ENCODE measurements at regions not wholly inside any gene's neighbourhood (a gene's known extent, or its start where the extent isn't known, plus 50 kb on each side); places are given as distances from the start of the nearest gene placed in this dataset.

DNA sequence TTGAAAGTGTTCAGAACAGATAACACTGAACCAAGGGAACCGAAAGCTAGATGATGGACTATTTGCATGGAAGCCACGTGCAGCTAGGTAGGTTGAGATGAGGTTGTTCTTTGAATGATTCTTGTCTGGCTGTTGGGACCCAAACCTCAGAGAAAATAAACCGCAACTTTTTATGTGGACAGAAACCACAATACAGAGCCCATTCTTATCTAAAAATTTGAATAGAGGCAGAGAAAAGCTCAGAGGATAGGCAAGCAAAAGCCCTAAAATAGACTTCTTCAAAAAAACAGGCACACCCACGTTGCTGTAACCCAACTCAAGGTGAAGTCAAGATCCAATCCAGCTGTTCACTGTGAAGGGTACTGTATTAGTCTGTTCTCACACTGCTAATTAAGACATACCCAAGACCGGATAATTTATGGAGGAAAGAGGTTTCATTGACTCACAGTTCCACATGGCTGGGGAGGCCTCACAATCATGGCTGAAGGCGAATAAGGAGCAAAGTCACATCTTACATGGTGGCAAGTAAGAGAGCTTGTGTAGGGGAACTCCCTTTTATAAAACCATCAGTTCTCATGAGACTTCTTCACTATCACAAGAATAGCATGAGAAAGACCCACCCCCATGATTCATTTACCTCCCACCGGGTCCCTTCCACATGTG is 353.8 kb downstream of the AACS start:
- no peak overlapping the region for H2BK120ac ChIP-seq (replicated peaks; ENCODE audit: low read depth, low read length)
- FAIRE-seq (no peak), DNase-seq (ENCODE audit: low read depth in 1 of 2, low spot score in 2 of 2) (no peak)
- no peak overlapping the region for H4K5ac ChIP-seq (ENCODE audit: insufficient read length, low read depth, low read length)
- no peak overlapping the region for H2BK5ac ChIP-seq (ENCODE audit: low read depth, low read length)
- no peak overlapping the region for H3K18ac ChIP-seq (ENCODE audit: extremely low read depth, low read length)
- H4K20me1 ChIP-seq (replicated peaks in 1 of 2; ENCODE audit: control insufficient read depth in 1 of 2, insufficient read depth in 2 of 2, low read length in 2 of 2), result no peaks in the 10 kb centered on the region
- H2BK15ac ChIP-seq (ENCODE audit: low read length), result no peak overlapping the region
- no peak overlapping the region for H4K91ac ChIP-seq (replicated peaks; ENCODE audit: insufficient read length, low read length)
- peaks cover 4% of the 10 kb centered on the region; the same call in 1 of the 2 replicates for H3K79me1 ChIP-seq (ENCODE audit: low read depth, low read length)
- no peak overlapping the region for H2BK20ac ChIP-seq (ENCODE audit: low read length)
- H3K14ac ChIP-seq (ENCODE audit: insufficient read length), result no peak overlapping the region
- no peak overlapping the region for H3K56ac ChIP-seq (replicated peaks; ENCODE audit: insufficient read length, low read depth, low read length)
- no peak overlapping the region for H3K27ac ChIP-seq (ENCODE audit: low read depth, low read length)
- peaks cover 3 to 5% of the 10 kb centered on the region in 2 experiments; a peak in 1 of 4 replicates for H3K9me3 ChIP-seq (ENCODE audit: insufficient read depth in 2 of 2, low read depth in 1 of 2, low read length in 1 of 2)
- CTCF ChIA-PET (ENCODE audit: partially characterized antibody), result interaction anchor here (0.7 to 1.3 kb wide), 4 partner anchors 11 to 182 kb away, joined by 3 to 4 read pairs (median 4); no protein-coding TSS in a partner anchor
- 89% methylated on average over 7 of the region's 7 CpGs; no CpG with 5 or more reads in 1 of the 2 experiments for WGBS, 2 experiments (ENCODE audit: extremely low coverage in 1 of 2, insufficient coverage in 1 of 2, insufficient read length in 1 of 2, insufficient replicate concordance in 2 of 2, low coverage in 1 of 2, low lambda C conversion rate in 2 of 2, missing lambda C conversion rate in 1 of 2)
- no peaks in the 10 kb centered on the region for H3K27me3 ChIP-seq (replicated peaks in 1 of 4; ENCODE audit: control insufficient read depth in 3 of 4, extremely low read depth in 1 of 4, insufficient read depth in 3 of 4, low read length in 3 of 4)
- no peak overlapping the region for H3K9ac ChIP-seq (replicated peaks in 1 of 4; ENCODE audit: extremely low read depth in 1 of 4, low read depth in 3 of 4, low read length in 3 of 4)
- no peak overlapping the region for H3K4me3 ChIP-seq (ENCODE audit: extremely low read depth in 1 of 4, insufficient read depth in 2 of 4, low read depth in 3 of 4, low read length in 4 of 4)
- no peak overlapping the region for H3K4ac ChIP-seq (replicated peaks; ENCODE audit: insufficient read length, low read depth, low read length)
- H3K79me2 ChIP-seq (ENCODE audit: control insufficient read depth in 1 of 2, insufficient read depth in 2 of 2, low read length in 2 of 2), result no peaks in the 10 kb centered on the region
- H3K36me3 ChIP-seq (ENCODE audit: control insufficient read depth in 2 of 4, insufficient read depth in 4 of 4, low read length in 3 of 4), result peaks cover 0 to 8% (median 0%) of the 10 kb centered on the region in 4 experiments; a peak in 2 of 8 replicates
- no peaks in the 10 kb centered on the region for H3K23me2 ChIP-seq (ENCODE audit: low read depth, low read length)
- no peak overlapping the region for H2AFZ ChIP-seq (ENCODE audit: low read length)
- no peak overlapping the region for H3K23ac ChIP-seq (ENCODE audit: insufficient read length)
- TF ChIP-seq BACH1 (IDR thresholded peaks at IDR 0.05; ENCODE audit: low read length) (no peak), EGR1 (IDR thresholded peaks at IDR 0.05; ENCODE audit: borderline replicate concordance, low read depth, low read length) (no peak), HDAC6 (IDR thresholded peaks at IDR 0.05; ENCODE audit: low read depth, low read length) (no peak), TBP (IDR thresholded peaks at IDR 0.05; ENCODE audit: low read depth, low read length) (no peak)
- POLR2A ChIA-PET (ENCODE audit: partially characterized antibody), result interaction anchor here (1.1 kb wide), 1 partner anchor 12 kb away, joined by 3 read pairs; no protein-coding TSS in a partner anchor
- no peaks in the 10 kb centered on the region for H3K4me1 ChIP-seq (replicated peaks in 1 of 4; ENCODE audit: control insufficient read depth in 3 of 4, insufficient read depth in 4 of 4, low read length in 3 of 4)
- H3K4me2 ChIP-seq (ENCODE audit: insufficient read depth in 1 of 2, low read depth in 2 of 2, low read length in 2 of 2), result no peak overlapping the region
- no peak overlapping the region for H2BK12ac ChIP-seq (ENCODE audit: low read depth, low read length)
- H2AK5ac ChIP-seq (ENCODE audit: low read depth, low read length), result no peak overlapping the region
- H4K8ac ChIP-seq (ENCODE audit: extremely low read depth, insufficient read depth, low read length), result no peak overlapping the region
